GM10266 (cell line): ENCODE measurements at regions not wholly inside any gene's neighbourhood (a gene's known extent, or its start where the extent isn't known, plus 50 kb on each side); places are given as distances from the start of the nearest gene placed in this dataset.

Experiments
- DNase-seq: peaks from one replicate; pipeline ENCODE4 v3.0.0; 2012; ENCODE audit errors: extremely low spot score
- CTCF ChIP-seq: IDR thresholded peaks from 2 replicates; pipeline ENCODE4 v1.5.1; 2012; ENCODE audit warnings: mild to moderate bottlenecking, low read depth; ENCODE audit not compliant: control insufficient read depth, insufficient read depth; ENCODE audit errors: missing control alignments

- no peak for DNase-seq
- no peak for TF ChIP-seq CTCF
Observed at GRCh38 chr1:217079584-217079983, 356.4 kb upstream of the ESRRG start.

- no peak for DNase-seq
Observed at GRCh38 chr1:217078959-217079358, 355.7 kb upstream of the ESRRG start.

GRCh38 chr1:217078078-217078690 lies 355.0 kb upstream of the ESRRG start:
- DNase-seq: no peak
- TF ChIP-seq CTCF: no peak

More at GRCh38 chr1:217078959-217079358, 355.7 kb upstream of the ESRRG start:
- no peak for TF ChIP-seq CTCF

GRCh38 chr1:217077426-217077825 lies 354.2 kb upstream of the ESRRG start:
- no peak for DNase-seq
- no peak for TF ChIP-seq CTCF

GRCh38 chr1:217076902-217077301 lies 353.7 kb upstream of the ESRRG start:
- no peak for DNase-seq
- TF ChIP-seq CTCF: no peak

- TF ChIP-seq CTCF: no peak
- no peak for DNase-seq
Observed at GRCh38 chr1:217072926-217073325, 349.7 kb upstream of the ESRRG start.

GRCh38 chr1:217067642-217068041 lies 344.4 kb upstream of the ESRRG start:
- TF ChIP-seq CTCF: no peak
- DNase-seq: no peak
